Osteocyte (in vitro differentiated cells): ENCODE measurements at regions not wholly inside any gene's neighbourhood (a gene's known extent, or its start where the extent isn't known, plus 50 kb on each side); places are given as distances from the start of the nearest gene placed in this dataset.

ENCODE experiments used
- DNase-seq: peaks from one replicate; pipeline ENCODE4 v3.0.0; 2021; ENCODE audit warnings: mixed read lengths; ENCODE audit not compliant: unreplicated experiment; ENCODE audit errors: extremely low spot score
- H3K27ac Mint-ChIP-seq: one replicate; pipeline ENCODE4 v1.8.0; 2021; ENCODE audit warnings: mild to moderate bottlenecking, mixed read lengths; ENCODE audit not compliant: unreplicated experiment
- H3K27me3 Mint-ChIP-seq: one replicate; pipeline ENCODE4 v1.8.0; 2021; ENCODE audit warnings: mixed read lengths; ENCODE audit not compliant: unreplicated experiment
- H3K36me3 Mint-ChIP-seq: one replicate; pipeline ENCODE4 v1.8.0; 2021; ENCODE audit warnings: mixed read lengths; ENCODE audit not compliant: unreplicated experiment
- H3K4me1 Mint-ChIP-seq: one replicate; pipeline ENCODE4 v1.8.0; 2021; ENCODE audit warnings: mixed read lengths; ENCODE audit not compliant: unreplicated experiment
- H3K4me3 Mint-ChIP-seq: one replicate; pipeline ENCODE4 v1.8.0; 2021; ENCODE audit warnings: mild to moderate bottlenecking, moderate library complexity, mixed read lengths; ENCODE audit not compliant: unreplicated experiment
- H3K9me3 Mint-ChIP-seq: one replicate; pipeline ENCODE4 v1.8.0; 2021; ENCODE audit warnings: mixed read lengths; ENCODE audit not compliant: unreplicated experiment
- TF ChIP-seq, protein P1 (sequence below): fragments of 200-600 bp; sonication (generic); IDR thresholded peaks from 2 replicates; pipeline ENCODE4 v1.5.0; 2021; ENCODE audit warnings: antibody characterized with exemption, mild to moderate bottlenecking, moderate library complexity

GRCh38 chr18:72174972-72175649 is 369.0 kb downstream of the CBLN2 start:
- H3K27me3 Mint-ChIP-seq = no peaks in the 10 kb centered on the region
- no peak overlapping the region for H3K4me3 Mint-ChIP-seq
- no peaks in the 10 kb centered on the region for H3K4me1 Mint-ChIP-seq
- H3K9me3 Mint-ChIP-seq = peaks cover 23% of the 10 kb centered on the region
- no peak for DNase-seq
- TF ChIP-seq, protein P1, sequence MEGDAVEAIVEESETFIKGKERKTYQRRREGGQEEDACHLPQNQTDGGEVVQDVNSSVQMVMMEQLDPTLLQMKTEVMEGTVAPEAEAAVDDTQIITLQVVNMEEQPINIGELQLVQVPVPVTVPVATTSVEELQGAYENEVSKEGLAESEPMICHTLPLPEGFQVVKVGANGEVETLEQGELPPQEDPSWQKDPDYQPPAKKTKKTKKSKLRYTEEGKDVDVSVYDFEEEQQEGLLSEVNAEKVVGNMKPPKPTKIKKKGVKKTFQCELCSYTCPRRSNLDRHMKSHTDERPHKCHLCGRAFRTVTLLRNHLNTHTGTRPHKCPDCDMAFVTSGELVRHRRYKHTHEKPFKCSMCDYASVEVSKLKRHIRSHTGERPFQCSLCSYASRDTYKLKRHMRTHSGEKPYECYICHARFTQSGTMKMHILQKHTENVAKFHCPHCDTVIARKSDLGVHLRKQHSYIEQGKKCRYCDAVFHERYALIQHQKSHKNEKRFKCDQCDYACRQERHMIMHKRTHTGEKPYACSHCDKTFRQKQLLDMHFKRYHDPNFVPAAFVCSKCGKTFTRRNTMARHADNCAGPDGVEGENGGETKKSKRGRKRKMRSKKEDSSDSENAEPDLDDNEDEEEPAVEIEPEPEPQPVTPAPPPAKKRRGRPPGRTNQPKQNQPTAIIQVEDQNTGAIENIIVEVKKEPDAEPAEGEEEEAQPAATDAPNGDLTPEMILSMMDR = no peak
- no peak overlapping the region for H3K27ac Mint-ChIP-seq
- no peaks in the 10 kb centered on the region for H3K36me3 Mint-ChIP-seq

GRCh38 chr18:72171596-72171995 is 372.5 kb downstream of the CBLN2 start:
- H3K27me3 Mint-ChIP-seq = no peaks in the 10 kb centered on the region
- H3K4me1 Mint-ChIP-seq = no peaks in the 10 kb centered on the region
- H3K36me3 Mint-ChIP-seq = no peaks in the 10 kb centered on the region
- no peak overlapping the region for H3K27ac Mint-ChIP-seq
- peaks cover 32% of the 10 kb centered on the region for H3K9me3 Mint-ChIP-seq
- H3K4me3 Mint-ChIP-seq = no peak overlapping the region
- TF ChIP-seq, protein P1 = no peak
- DNase-seq = no peak

- DNase-seq = no peak
- H3K27me3 Mint-ChIP-seq = no peaks in the 10 kb centered on the region
- H3K27ac Mint-ChIP-seq = no peak overlapping the region
- H3K9me3 Mint-ChIP-seq = peaks cover 8% of the 10 kb centered on the region
- H3K36me3 Mint-ChIP-seq = no peaks in the 10 kb centered on the region
- TF ChIP-seq, protein P1 = no peak
- no peaks in the 10 kb centered on the region for H3K4me1 Mint-ChIP-seq
- H3K4me3 Mint-ChIP-seq = no peak overlapping the region
These were observed 382.5 kb downstream of the CBLN2 start for GRCh38 chr18:72161691-72162090.

DNA sequence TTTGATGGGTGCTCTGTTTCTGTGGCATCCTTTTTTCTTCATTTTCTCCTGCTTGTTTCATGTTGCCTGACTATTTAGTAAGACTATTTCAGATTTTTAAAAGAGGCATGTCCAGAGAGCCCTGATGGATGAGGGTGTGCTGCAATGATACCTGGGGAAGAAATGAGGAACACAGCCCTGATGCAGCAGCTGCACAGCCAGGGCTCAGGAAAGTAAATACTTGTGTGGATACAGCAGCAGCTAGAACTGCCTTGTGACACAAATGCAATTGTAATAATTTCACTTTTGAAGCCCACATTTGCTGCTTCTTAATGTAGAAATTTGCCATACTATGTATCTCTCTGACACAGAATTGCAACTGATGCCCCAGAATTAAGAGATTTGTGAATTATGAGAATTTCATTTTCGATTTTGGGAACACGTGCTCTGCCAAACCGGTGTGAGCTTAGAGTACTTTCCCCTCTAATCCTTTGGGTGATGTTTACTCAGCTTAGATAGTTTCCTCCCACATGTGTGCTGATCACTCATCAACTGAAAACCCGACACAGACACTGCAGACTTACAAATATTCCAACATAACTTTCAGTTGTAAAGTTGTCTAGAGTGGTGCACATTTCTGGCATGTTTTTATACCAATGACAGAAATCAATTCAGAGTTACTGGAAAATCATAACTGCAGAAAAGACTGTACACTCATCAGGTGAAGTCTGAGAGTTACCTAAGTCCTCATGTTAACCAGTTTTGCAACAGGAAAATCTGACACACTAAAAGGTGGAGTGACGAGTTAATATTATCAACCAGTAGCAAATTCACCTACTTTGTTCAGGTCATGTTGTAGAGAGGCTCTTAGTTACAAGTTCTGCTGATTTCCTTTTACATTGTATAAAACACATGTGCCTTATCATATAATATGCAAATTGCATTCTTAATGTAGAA is 383.4 kb downstream of the CBLN2 start:
- no peak overlapping the region for H3K4me3 Mint-ChIP-seq
- H3K27me3 Mint-ChIP-seq = no peaks in the 10 kb centered on the region
- no peaks in the 10 kb centered on the region for H3K36me3 Mint-ChIP-seq
- DNase-seq = no peak
- peaks cover 10% of the 10 kb centered on the region for H3K9me3 Mint-ChIP-seq
- no peaks in the 10 kb centered on the region for H3K4me1 Mint-ChIP-seq
- TF ChIP-seq, protein P1 = no peak
- H3K27ac Mint-ChIP-seq = no peak overlapping the region

DNA sequence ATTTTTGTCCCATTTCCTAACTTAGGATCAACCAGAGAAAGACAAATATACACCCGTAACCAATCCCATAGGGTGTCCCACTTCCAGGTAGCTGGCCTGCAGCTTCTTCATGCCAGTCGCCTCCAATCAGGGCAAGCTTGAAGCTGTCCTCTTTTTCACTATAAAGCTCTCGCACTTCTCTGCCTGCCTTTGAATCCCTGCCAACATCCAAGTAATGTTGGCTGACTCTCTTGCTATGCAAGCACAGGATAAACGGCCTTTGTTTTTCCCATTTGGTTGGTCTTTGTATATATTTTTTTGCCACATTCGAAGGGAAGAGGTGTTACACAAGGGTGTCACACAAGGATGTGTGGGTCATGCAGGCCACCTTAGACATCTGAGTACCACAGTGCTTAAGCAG is 388.8 kb downstream of the CBLN2 start:
- Mint-ChIP-seq H3K4me3 (no peak overlapping the region), H3K4me1 (no peaks in the 10 kb centered on the region), H3K9me3 (peaks cover 11% of the 10 kb centered on the region), H3K36me3 (no peaks in the 10 kb centered on the region), H3K27ac (no peak overlapping the region), H3K27me3 (no peaks in the 10 kb centered on the region)
- DNase-seq = no peak
- TF ChIP-seq, protein P1 = no peak
